K562 (cell line): ENCODE measurements at regions not wholly inside any gene's neighbourhood (a gene's known extent, or its start where the extent isn't known, plus 50 kb on each side); places are given as distances from the start of the nearest gene placed in this dataset.

Experiments used
- CGGBP1 ChIP-seq: fragments of 250-450 bp; sonication (Bioruptor Pico); IDR thresholded peaks from 2 replicates; pipeline ENCODE4 v1.9.0; 2021; ENCODE audit warnings: mild to moderate bottlenecking
- CREB3L1 ChIP-seq: fragments of 450-650 bp; IDR thresholded peaks from 2 replicates; pipeline ENCODE4 v1.6.1; 2014; ENCODE audit warnings: low read depth, mild to moderate bottlenecking, moderate library complexity, borderline replicate concordance
- CXXC5 ChIP-seq: fragments of 250-450 bp; sonication (Bioruptor Pico); IDR thresholded peaks from 2 replicates; pipeline ENCODE4 v1.8.0; 2022; ENCODE audit warnings: inconsistent platforms, mild to moderate bottlenecking, moderate library complexity
- ESRRA ChIP-seq: fragments of 450-650 bp; IDR thresholded peaks from 2 replicates; pipeline ENCODE4 v1.6.1; 2014; ENCODE audit warnings: low read depth, mild to moderate bottlenecking, moderate library complexity, borderline replicate concordance
- ETV5 ChIP-seq: sonication (generic); formaldehyde crosslinking; IDR thresholded peaks from 2 replicates; pipeline ENCODE4 v1.4.0; 2020; ENCODE audit warnings: low read depth, mild to moderate bottlenecking, missing genetic modification reagents
- FOXM1 ChIP-seq, 2 experiments: fragments of 450-650 bp in 1 of 2; sonication (generic) in 1 of 2; formaldehyde crosslinking in 1 of 2; IDR thresholded peaks; 2 replicates each; pipeline versions ENCODE4 v1.6.1 to v1.9.0; 2017 to 2022; ENCODE audit warnings: low read depth in 2 of 2, mild to moderate bottlenecking in 2 of 2, missing genetic modification reagents in 1 of 2, moderate library complexity in 1 of 2
- ZBTB34 ChIP-seq: fragments of 250-450 bp; sonication (Bioruptor Pico); IDR thresholded peaks from 2 replicates; pipeline ENCODE4 v1.8.0; 2021; ENCODE audit warnings: mild to moderate bottlenecking, moderate library complexity
- ZNF41 ChIP-seq: fragments of 250-450 bp; sonication (Bioruptor Pico); conservative IDR thresholded peaks from 2 replicates; pipeline ENCODE4 v1.4.0; 2020; ENCODE audit warnings: mild to moderate bottlenecking

DNA sequence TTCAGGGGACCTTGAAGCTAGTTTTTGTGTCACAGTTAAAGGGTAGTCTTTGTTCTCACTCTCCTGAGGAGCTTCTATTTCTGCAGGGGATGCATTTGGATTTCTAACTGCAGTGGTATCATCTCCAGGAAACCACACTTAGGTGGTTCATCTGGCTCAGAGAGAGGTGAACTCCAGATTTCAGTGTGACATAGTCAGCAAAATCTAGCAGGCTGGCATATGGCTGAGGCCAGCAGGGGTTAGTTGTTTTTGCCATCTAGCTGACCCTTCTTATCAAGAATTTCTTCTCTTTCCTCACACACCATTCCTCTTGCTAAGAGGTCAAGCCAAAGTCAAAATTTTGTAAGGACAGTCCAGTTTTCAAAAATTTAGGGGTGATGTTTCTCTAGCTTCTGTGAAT is 248.2 kb downstream of the REEP3 start (continued):
- no peak for TF ChIP-seq ZNF41
- TF ChIP-seq ETV5 (CRISPR knock-in tag), result no peak
- TF ChIP-seq CXXC5 (CRISPR knock-in tag), result no peak
- no peak for TF ChIP-seq CREB3L1
- no peak for TF ChIP-seq ESRRA
- TF ChIP-seq ZBTB34 (CRISPR knock-in tag), result no peak
- TF ChIP-seq CGGBP1 (CRISPR knock-in tag), result no peak
- TF ChIP-seq FOXM1 (IDR thresholded peaks at IDR 0.05; ENCODE audit: low read depth), result no peak
- no peak for TF ChIP-seq FOXM1 (CRISPR knock-in tag; IDR thresholded peaks at IDR 0.05; ENCODE audit: low read depth)
